ENCODE measurements at regions not wholly inside any gene's neighbourhood (a gene's known extent, or its start where the extent isn't known, plus 50 kb on each side); places are given as distances from the start of the nearest gene placed in this dataset.

GRCh38 chr5:82854956-82855355, 222.2 kb downstream of the TMEM167A start:
- H3K27me3 ChIP-seq: no peaks in the 10 kb centered on the region
- H3K27ac ChIP-seq: no peak overlapping the region
- no peak overlapping the region for H3K4me3 ChIP-seq
- intact Hi-C loops (cut with DNase I): no loop called here
- 76 to 90% (median 82%) methylated on average over 3 of the region's 3 CpGs for WGBS, 4 donors
- no peaks in the 10 kb centered on the region for H3K36me3 ChIP-seq
- DNase-seq: no peak
- no peaks in the 10 kb centered on the region for H3K9me3 ChIP-seq
- H3K4me1 ChIP-seq: peaks cover 0 to 12% (median 0%) of the 10 kb centered on the region in 12 donors
- ATAC-seq: no peak
- TF ChIP-seq POLR2A (IDR thresholded peaks at IDR 0.05): no peak
- no peak for TF ChIP-seq CTCF (IDR thresholded peaks at IDR 0.05)

GRCh38 chr5:82851471-82851870, 225.7 kb downstream of the TMEM167A start:
- H3K27ac ChIP-seq: no peak overlapping the region
- no peak for TF ChIP-seq CTCF (IDR thresholded peaks at IDR 0.05)
- TF ChIP-seq POLR2A (IDR thresholded peaks at IDR 0.05): no peak
- WGBS, 4 donors: 59 to 76% (median 65%) methylated on average over 3 of the region's 3 CpGs
- no peak overlapping the region for H3K4me3 ChIP-seq
- H3K36me3 ChIP-seq: no peaks in the 10 kb centered on the region
- no peaks in the 10 kb centered on the region for H3K4me1 ChIP-seq
- ATAC-seq: no peak
- no peak for DNase-seq
- H3K9me3 ChIP-seq: no peaks in the 10 kb centered on the region
- intact Hi-C loops (cut with DNase I): no loop called here
- no peaks in the 10 kb centered on the region for H3K27me3 ChIP-seq

- DNase-seq (no peak), ATAC-seq (no peak)
- no peaks in the 10 kb centered on the region for H3K4me1 ChIP-seq
- H3K27ac ChIP-seq: no peak overlapping the region
- no peaks in the 10 kb centered on the region for H3K27me3 ChIP-seq
- no peaks in the 10 kb centered on the region for H3K9me3 ChIP-seq
- TF ChIP-seq POLR2A (IDR thresholded peaks at IDR 0.05): no peak
- no peak for TF ChIP-seq CTCF (IDR thresholded peaks at IDR 0.05)
- intact Hi-C loops (cut with DNase I): no loop called here
- no peak overlapping the region for H3K4me3 ChIP-seq
- no peaks in the 10 kb centered on the region for H3K36me3 ChIP-seq
- WGBS, 4 donors: 91 to 95% (median 94%) methylated on average over 2 of the region's 2 CpGs
Observed at GRCh38 chr5:82850393-82850792, 226.8 kb downstream of the TMEM167A start.

GRCh38 chr5:82849885-82850284, 227.3 kb downstream of the TMEM167A start:
- Histone ChIP-seq H3K9me3 (no peaks in the 10 kb centered on the region), H3K27ac (no peak overlapping the region), H3K4me3 (no peak overlapping the region), H3K27me3 (no peaks in the 10 kb centered on the region), H3K4me1 (no peaks in the 10 kb centered on the region), H3K36me3 (no peaks in the 10 kb centered on the region)
- DNase-seq: no peak
- intact Hi-C loops (cut with DNase I): no loop called here
- no peak for TF ChIP-seq CTCF (IDR thresholded peaks at IDR 0.05)
- no peak for TF ChIP-seq POLR2A (IDR thresholded peaks at IDR 0.05)
- no peak for ATAC-seq
